HepG2 (cell line): ENCODE measurements at regions not wholly inside any gene's neighbourhood (a gene's known extent, or its start where the extent isn't known, plus 50 kb on each side); places are given as distances from the start of the nearest gene placed in this dataset.

ENCODE experiments used
- CCDC6 ChIP-seq: sonication (generic); formaldehyde crosslinking; IDR thresholded peaks from 2 replicates; pipeline ENCODE4 v1.8.1; 2022; ENCODE audit warnings: mild to moderate bottlenecking, missing genetic modification reagents, moderate library complexity
- CHD4 ChIP-seq: fragments of 200-600 bp; sonication (generic); IDR thresholded peaks from 2 replicates; pipeline ENCODE4 v1.7.0; 2017; ENCODE audit warnings: mild to moderate bottlenecking, low read length, borderline replicate concordance
- FOXP4 ChIP-seq: sonication (generic); formaldehyde crosslinking; IDR thresholded peaks from 2 replicates; pipeline ENCODE4 v1.4.0; 2020; ENCODE audit warnings: missing genetic modification reagents
- IRF2 ChIP-seq: IDR thresholded peaks from 2 replicates; pipeline ENCODE4 v1.6.1; 2018; ENCODE audit warnings: missing genetic modification reagents, missing compliant biosample characterization
- PBX3 ChIP-seq: sonication (generic); formaldehyde crosslinking; IDR thresholded peaks from 2 replicates; pipeline ENCODE4 v1.8.1; 2023; ENCODE audit warnings: missing genetic modification reagents, inconsistent platforms, borderline replicate concordance
- SP1 ChIP-seq, 2 experiments: fragments of 450-650 bp in 1 of 2; sonication (generic) in 1 of 2; formaldehyde crosslinking in 1 of 2; IDR thresholded peaks; 2 replicates each; pipeline versions ENCODE4 v1.4.0 to v1.6.1; 2016 to 2020; ENCODE audit warnings: missing genetic modification reagents in 1 of 2
- ZBTB1 ChIP-seq: sonication (generic); formaldehyde crosslinking; IDR thresholded peaks from 2 replicates; pipeline ENCODE4 v1.4.0; 2020; ENCODE audit warnings: missing genetic modification reagents, borderline replicate concordance
- ZNF383 ChIP-seq: sonication (generic); formaldehyde crosslinking; IDR thresholded peaks from 2 replicates; pipeline ENCODE4 v1.4.0; 2020; ENCODE audit warnings: missing genetic modification reagents, mild to moderate bottlenecking, borderline replicate concordance
- ZNF710 ChIP-seq: sonication (generic); formaldehyde crosslinking; IDR thresholded peaks from 2 replicates; pipeline ENCODE4 v1.5.0; 2020; ENCODE audit warnings: mild to moderate bottlenecking, missing genetic modification reagents, borderline replicate concordance
- ZNF720 ChIP-seq: sonication (generic); formaldehyde crosslinking; IDR thresholded peaks from 2 replicates; pipeline ENCODE4 v1.4.0; 2020; ENCODE audit warnings: missing genetic modification reagents
- TF ChIP-seq, protein P1 (sequence below): sonication (generic); formaldehyde crosslinking; IDR thresholded peaks from 2 replicates; pipeline ENCODE4 v1.4.0; 2020; ENCODE audit warnings: mild to moderate bottlenecking, missing genetic modification reagents, borderline replicate concordance
- TF ChIP-seq, protein P2 (sequence below), 2 experiments: sonication (generic) in 1 of 2; formaldehyde crosslinking in 1 of 2; IDR thresholded peaks; 2 replicates each; pipeline versions ENCODE4 v1.4.0 to v1.6.1; 2016 to 2020; ENCODE audit warnings: borderline replicate concordance in 1 of 2, low read depth in 1 of 2, mild to moderate bottlenecking in 1 of 2, missing genetic modification reagents in 1 of 2

DNA sequence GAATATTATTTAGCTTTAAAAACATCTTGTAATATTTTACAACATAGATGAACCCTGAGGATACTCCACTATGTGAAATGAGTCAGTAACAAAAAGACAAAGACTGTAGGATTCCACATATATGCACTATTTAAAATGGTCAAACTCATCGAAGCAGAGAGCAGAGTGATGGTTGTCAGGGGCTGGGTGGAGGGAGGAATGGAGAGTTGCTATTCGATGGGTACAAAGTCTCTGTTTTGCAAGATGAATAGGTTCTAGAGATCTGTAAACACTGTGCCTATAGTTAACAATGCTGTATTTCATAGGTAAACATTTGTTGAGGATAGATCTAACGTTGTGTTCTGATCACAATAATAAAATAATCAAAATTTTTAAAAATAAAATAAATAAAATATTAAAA lies 1675.9 kb upstream of the CELF4 start (continued):
- TF ChIP-seq, protein P1, sequence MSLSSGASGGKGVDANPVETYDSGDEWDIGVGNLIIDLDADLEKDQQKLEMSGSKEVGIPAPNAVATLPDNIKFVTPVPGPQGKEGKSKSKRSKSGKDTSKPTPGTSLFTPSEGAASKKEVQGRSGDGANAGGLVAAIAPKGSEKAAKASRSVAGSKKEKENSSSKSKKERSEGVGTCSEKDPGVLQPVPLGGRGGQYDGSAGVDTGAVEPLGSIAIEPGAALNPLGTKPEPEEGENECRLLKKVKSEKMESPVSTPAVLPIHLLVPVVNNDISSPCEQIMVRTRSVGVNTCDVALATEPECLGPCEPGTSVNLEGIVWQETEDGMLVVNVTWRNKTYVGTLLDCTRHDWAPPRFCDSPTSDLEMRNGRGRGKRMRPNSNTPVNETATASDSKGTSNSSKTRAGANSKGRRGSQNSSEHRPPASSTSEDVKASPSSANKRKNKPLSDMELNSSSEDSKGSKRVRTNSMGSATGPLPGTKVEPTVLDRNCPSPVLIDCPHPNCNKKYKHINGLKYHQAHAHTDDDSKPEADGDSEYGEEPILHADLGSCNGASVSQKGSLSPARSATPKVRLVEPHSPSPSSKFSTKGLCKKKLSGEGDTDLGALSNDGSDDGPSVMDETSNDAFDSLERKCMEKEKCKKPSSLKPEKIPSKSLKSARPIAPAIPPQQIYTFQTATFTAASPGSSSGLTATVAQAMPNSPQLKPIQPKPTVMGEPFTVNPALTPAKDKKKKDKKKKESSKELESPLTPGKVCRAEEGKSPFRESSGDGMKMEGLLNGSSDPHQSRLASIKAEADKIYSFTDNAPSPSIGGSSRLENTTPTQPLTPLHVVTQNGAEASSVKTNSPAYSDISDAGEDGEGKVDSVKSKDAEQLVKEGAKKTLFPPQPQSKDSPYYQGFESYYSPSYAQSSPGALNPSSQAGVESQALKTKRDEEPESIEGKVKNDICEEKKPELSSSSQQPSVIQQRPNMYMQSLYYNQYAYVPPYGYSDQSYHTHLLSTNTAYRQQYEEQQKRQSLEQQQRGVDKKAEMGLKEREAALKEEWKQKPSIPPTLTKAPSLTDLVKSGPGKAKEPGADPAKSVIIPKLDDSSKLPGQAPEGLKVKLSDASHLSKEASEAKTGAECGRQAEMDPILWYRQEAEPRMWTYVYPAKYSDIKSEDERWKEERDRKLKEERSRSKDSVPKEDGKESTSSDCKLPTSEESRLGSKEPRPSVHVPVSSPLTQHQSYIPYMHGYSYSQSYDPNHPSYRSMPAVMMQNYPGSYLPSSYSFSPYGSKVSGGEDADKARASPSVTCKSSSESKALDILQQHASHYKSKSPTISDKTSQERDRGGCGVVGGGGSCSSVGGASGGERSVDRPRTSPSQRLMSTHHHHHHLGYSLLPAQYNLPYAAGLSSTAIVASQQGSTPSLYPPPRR (CRISPR knock-in tag): no peak; the same call in 1 of the 2 replicates
- TF ChIP-seq ZNF720 (no peak), ZNF383 (no peak), IRF2 (peak; percentile 41; the same call in 1 of the 2 replicates), SP1 (IDR thresholded peaks at IDR 0.05) (no peak), SP1 (CRISPR knock-in tag; IDR thresholded peaks at IDR 0.05) (no peak), CHD4 (no peak; the same call in 1 of the 2 replicates), PBX3 (no peak), ZBTB1 (no peak), ZNF710 (CRISPR knock-in tag) (peak; percentile 70; the same call in 1 of the 2 replicates), FOXP4 (CRISPR knock-in tag) (peak; percentile 84), CCDC6 (CRISPR knock-in tag) (no peak)
- TF ChIP-seq, protein P2, sequence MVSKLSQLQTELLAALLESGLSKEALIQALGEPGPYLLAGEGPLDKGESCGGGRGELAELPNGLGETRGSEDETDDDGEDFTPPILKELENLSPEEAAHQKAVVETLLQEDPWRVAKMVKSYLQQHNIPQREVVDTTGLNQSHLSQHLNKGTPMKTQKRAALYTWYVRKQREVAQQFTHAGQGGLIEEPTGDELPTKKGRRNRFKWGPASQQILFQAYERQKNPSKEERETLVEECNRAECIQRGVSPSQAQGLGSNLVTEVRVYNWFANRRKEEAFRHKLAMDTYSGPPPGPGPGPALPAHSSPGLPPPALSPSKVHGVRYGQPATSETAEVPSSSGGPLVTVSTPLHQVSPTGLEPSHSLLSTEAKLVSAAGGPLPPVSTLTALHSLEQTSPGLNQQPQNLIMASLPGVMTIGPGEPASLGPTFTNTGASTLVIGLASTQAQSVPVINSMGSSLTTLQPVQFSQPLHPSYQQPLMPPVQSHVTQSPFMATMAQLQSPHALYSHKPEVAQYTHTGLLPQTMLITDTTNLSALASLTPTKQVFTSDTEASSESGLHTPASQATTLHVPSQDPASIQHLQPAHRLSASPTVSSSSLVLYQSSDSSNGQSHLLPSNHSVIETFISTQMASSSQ (IDR thresholded peaks at IDR 0.05; ENCODE audit: low read depth): no peak
- TF ChIP-seq, protein P2 (CRISPR knock-in tag; IDR thresholded peaks at IDR 0.05; ENCODE audit: borderline replicate concordance): peak; percentile 32; the same call in 1 of the 2 replicates
